Pancreas (tissue), 10 donors: ENCODE measurements at regions not wholly inside any gene's neighbourhood (a gene's known extent, or its start where the extent isn't known, plus 50 kb on each side); places are given as distances from the start of the nearest gene placed in this dataset.

Experiments used
- ATAC-seq, 4 donors: fragments of 200-7000 bp; cut with Tn5 transposase; one replicate each; pipeline versions ENCODE4 v1.8.0 to v1.9.1; 2020; ENCODE audit warnings: mild to moderate bottlenecking in 4 of 4, moderate library complexity in 4 of 4
- DNase-seq, 6 donors: peaks; one replicate each; pipeline ENCODE4 v3.0.0-alpha.2; 2020
- FAIRE-seq: peaks from 2 replicates; lab custom pipeline; 2012; peaks lifted over from hg19 to GRCh38; lab: Jason Lieb, UNC
- H3K27ac ChIP-seq, 4 donors: fragments of 200-600 bp; sonication (generic); 1 replicate in 3 of 4; 2 replicates in 1 of 4; pipeline versions ENCODE4 v1.5.0 to v1.8.0; 2020
- H3K27me3 ChIP-seq, 4 donors: fragments of 200-600 bp; one replicate each; pipeline ENCODE4 v1.8.0; 2021
- H3K36me3 ChIP-seq, 3 donors: fragments of 200-600 bp; sonication (generic) in 1 of 3; one replicate each; pipeline versions ENCODE4 v1.5.0 to v1.8.0; 2020 to 2021
- H3K4me1 ChIP-seq, 3 donors: fragments of 200-600 bp; one replicate each; pipeline ENCODE4 v1.8.0; 2021
- H3K4me3 ChIP-seq, 4 donors: fragments of 200-600 bp; sonication (generic) in 2 of 4; one replicate each; pipeline versions ENCODE4 v1.5.0 to v1.8.0; 2020 to 2021
- H3K9me3 ChIP-seq, 4 donors: fragments of 200-600 bp; one replicate each; pipeline ENCODE4 v1.8.0; 2021
- WGBS, 2 donors: extraction: QIAGEN DNeasy Blood & Tissue Kit; methylation state at CpG; one replicate each; pipeline ENCODE4 v1.1.7; 2013; 5-methylcytosine and 5-hydroxymethylcytosine counted together
- intact Hi-C, 3 donors: fragments of 100-400 bp; cut with DNase I; formaldehyde crosslinking; loops; one replicate each; pipeline versions ENCODE4 v1.11.1 to v1.14.2; 2022
- TF ChIP-seq, protein P1 (sequence below), 4 donors: fragments of 200-600 bp; sonication (generic) in 3 of 4; IDR thresholded peaks; one replicate each; pipeline versions ENCODE4 v1.5.0 to v1.8.0; 2021; ENCODE audit warnings: antibody characterized with exemption in 4 of 4
- donor health status: healthy with polysubstance abuse.
- donor health status: DM: no; HTN: no; CAD: no; lungs with moderate emphysema.
- donor health status: DM: no; HTN: no; CAD: no.
- donor health status: control.
- donor health status: control.
- donor health status: Bipolar disorder and iron deficiency.
- donor health status: DM: yes; HTN: yes; CAD: no.
- donor health status: DM: no; HTN: no; CAD: no.
- donor health status: DM: no; HTN: no; CAD: no.
- donor health status: DM: yes; HTN: yes; CAD: no.

DNA sequence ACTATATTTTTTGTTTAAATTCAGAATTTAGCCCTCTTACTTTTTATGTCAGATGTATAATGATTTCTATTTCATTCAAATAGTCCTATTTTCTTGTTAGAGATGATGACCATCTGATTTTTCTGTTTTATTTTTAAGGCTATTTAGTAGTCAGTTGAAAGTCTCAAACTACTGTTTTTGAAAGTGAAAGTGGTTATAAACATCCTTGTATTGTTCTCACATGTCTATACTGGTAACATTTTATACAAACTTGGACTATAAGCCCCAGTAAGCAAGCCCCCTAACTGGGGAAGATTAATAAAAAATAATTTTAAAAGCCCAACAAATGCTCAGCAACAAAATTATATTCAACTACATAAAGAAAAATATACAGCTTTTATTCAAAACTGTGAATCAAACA lies 271.3 kb upstream of the RGS18 start:
- Histone ChIP-seq H3K4me1 (no peaks in the 10 kb centered on the region), H3K27ac (no peak overlapping the region), H3K9me3 (no peaks in the 10 kb centered on the region), H3K27me3 (no peaks in the 10 kb centered on the region), H3K36me3 (no peaks in the 10 kb centered on the region), H3K4me3 (no peak overlapping the region)
- TF ChIP-seq, protein P1, sequence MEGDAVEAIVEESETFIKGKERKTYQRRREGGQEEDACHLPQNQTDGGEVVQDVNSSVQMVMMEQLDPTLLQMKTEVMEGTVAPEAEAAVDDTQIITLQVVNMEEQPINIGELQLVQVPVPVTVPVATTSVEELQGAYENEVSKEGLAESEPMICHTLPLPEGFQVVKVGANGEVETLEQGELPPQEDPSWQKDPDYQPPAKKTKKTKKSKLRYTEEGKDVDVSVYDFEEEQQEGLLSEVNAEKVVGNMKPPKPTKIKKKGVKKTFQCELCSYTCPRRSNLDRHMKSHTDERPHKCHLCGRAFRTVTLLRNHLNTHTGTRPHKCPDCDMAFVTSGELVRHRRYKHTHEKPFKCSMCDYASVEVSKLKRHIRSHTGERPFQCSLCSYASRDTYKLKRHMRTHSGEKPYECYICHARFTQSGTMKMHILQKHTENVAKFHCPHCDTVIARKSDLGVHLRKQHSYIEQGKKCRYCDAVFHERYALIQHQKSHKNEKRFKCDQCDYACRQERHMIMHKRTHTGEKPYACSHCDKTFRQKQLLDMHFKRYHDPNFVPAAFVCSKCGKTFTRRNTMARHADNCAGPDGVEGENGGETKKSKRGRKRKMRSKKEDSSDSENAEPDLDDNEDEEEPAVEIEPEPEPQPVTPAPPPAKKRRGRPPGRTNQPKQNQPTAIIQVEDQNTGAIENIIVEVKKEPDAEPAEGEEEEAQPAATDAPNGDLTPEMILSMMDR (IDR thresholded peaks at IDR 0.05), result no peak
- intact Hi-C loops, result no loop called here
- no peak for FAIRE-seq
- ATAC-seq, result no peak
- no peak for DNase-seq

DNA sequence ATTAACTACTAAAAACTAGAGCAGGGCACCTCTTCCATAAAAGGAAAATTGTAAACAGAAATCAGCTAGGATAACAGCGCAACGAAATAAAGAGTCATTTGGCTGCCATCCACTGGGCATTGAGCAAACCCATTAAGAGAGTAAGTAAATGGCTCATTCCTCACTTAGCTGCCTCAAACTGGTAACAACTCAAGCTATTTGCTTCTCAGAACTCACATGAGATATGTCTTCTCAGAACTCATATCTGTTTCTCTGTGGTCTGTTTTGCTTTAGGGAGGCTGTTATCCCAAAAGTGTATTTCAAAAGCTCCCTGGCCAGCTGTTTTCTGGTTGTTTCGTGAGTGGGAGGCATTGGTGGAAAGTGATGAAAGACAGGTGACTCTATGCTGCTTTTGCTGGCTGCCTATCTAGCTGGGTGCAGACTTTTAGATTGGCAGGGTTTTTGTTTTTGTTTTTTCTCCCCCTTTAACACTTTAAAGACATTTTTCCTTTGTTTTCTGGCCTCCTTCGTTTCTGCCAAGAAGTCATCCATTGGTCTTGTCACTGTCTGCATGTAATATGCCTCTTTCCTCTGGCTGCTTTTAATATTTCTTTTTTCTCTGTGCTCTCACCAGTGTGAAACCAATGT lies 269.2 kb upstream of the RGS18 start:
- intact Hi-C loops, result no loop called here

DNA sequence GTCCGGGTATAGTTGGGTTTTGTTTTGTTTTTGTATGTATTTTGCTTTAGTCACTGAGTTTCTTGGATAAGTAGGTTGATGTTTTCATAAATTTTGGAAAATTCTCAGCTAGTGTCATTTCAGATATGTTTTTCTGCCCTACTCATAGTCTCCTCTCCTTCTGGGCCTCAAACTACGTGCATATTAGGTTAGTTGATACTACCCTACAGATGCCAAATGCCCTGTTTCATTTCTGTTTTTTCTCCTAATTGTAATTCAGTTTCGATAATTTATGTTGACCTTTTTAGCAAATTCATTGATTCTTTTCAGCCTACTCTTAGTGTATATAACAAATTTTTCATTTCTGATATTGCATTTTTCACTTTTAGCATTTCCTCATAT lies 268.6 kb upstream of the RGS18 start:
- Histone ChIP-seq H3K4me3 (no peak overlapping the region), H3K4me1 (no peaks in the 10 kb centered on the region), H3K36me3 (no peaks in the 10 kb centered on the region), H3K9me3 (no peaks in the 10 kb centered on the region), H3K27ac (no peak overlapping the region), H3K27me3 (no peaks in the 10 kb centered on the region)
- ATAC-seq (no peak), FAIRE-seq (no peak), DNase-seq (no peak)
- TF ChIP-seq, protein P1 (IDR thresholded peaks at IDR 0.05), result no peak
- 79 to 91% methylated on average over 3 of the region's 3 CpGs for WGBS, 2 donors
- intact Hi-C loops, result no loop called here

More for the DNA sequence above, 269.2 kb upstream of the RGS18 start:
- no peak overlapping the region for H3K4me3 ChIP-seq
- no peaks in the 10 kb centered on the region for H3K27me3 ChIP-seq
- WGBS, 2 donors, result 54 to 56% methylated on average over 4 of the region's 4 CpGs
- no peaks in the 10 kb centered on the region for H3K36me3 ChIP-seq
- FAIRE-seq (no peak), ATAC-seq (peak in 1 of 4 donors; percentile 52), DNase-seq (no peak)
- no peak overlapping the region for H3K27ac ChIP-seq
- H3K9me3 ChIP-seq, result no peaks in the 10 kb centered on the region
- no peaks in the 10 kb centered on the region for H3K4me1 ChIP-seq
- TF ChIP-seq, protein P1 (IDR thresholded peaks at IDR 0.05), result no peak

DNA sequence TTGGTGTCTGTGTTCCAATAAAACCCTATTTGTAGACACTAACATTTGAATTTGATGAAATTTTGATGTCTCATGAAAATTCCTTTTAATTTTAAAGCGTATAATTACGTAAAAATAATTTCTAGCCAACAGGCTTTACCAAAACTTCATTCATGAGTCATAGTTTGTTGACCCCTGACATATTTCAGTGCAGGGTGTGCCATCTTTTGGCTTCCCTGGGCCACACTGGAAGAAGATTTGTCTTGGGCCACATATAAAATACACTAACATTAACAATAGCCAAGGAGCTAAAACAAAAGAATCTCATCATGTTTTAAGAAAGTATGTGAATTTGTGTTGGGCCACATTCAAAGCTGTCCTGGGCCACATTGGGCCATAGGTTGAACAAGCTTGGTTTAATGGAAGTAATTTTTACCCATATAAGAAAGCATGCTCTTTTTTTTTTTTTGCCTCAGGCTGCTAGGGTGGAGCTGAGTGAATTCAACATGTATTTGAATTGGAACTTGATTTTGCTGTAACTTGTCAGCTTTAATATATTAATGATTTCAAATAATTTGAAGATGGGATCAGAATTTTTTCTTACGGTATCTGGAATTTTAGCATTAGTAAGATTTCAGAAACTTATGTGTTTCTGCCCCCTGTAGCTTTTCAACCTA lies 267.7 kb upstream of the RGS18 start:
- H3K4me3 ChIP-seq, result no peak overlapping the region
- TF ChIP-seq, protein P1 (IDR thresholded peaks at IDR 0.05), result no peak
- no peaks in the 10 kb centered on the region for H3K27me3 ChIP-seq
- ATAC-seq (no peak), FAIRE-seq (no peak), DNase-seq (no peak)
- H3K27ac ChIP-seq, result no peak overlapping the region
- no peaks in the 10 kb centered on the region for H3K9me3 ChIP-seq
- H3K36me3 ChIP-seq, result no peaks in the 10 kb centered on the region
- no peaks in the 10 kb centered on the region for H3K4me1 ChIP-seq
- WGBS, 2 donors, result 96 to 98% methylated on average over 3 of the region's 3 CpGs
- intact Hi-C loops, result no loop called here

DNA sequence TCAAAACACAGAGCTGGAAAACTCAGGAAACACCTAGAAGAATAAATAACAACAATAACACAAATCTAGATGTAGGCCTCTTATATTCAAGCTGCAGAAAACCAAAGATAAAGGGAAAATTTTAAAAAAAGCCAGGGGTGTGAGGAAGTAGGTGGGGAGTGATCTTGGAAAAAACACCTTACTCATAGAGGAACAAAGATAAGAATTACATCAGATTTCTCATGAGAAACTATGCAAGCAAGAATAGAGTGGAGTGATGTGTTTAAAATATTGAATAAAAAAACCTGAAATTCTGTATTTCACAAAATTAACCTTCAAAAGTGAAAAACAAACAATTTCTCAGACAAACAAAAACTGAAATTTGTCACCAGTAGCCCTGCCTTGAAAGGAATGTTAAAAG lies 265.5 kb upstream of the RGS18 start:
- no peak overlapping the region for H3K27ac ChIP-seq
- TF ChIP-seq, protein P1 (IDR thresholded peaks at IDR 0.05), result no peak
- no peaks in the 10 kb centered on the region for H3K4me1 ChIP-seq
- ATAC-seq, result no peak
- H3K27me3 ChIP-seq, result no peaks in the 10 kb centered on the region
- intact Hi-C loops, result no loop called here
- H3K9me3 ChIP-seq, result no peaks in the 10 kb centered on the region
- H3K36me3 ChIP-seq, result no peaks in the 10 kb centered on the region
- DNase-seq, result no peak
- FAIRE-seq, result no peak
- no peak overlapping the region for H3K4me3 ChIP-seq
